ENCODE measurements at regions not wholly inside any gene's neighbourhood (a gene's known extent, or its start where the extent isn't known, plus 50 kb on each side); places are given as distances from the start of the nearest gene placed in this dataset.
"Not testable (repeated sequence)": the region's sequence is repeated elsewhere in the genome, so short reads cannot be mapped to it uniquely, and the experiment has no call there.

GRCh38 chrX:7514871-7515599 lies 327.9 kb upstream of the VCX start:
- no peak for DNase-seq

- no peak for DNase-seq
Observed at GRCh38 chrX:7512845-7513244, 330.1 kb upstream of the VCX start.

GRCh38 chrX:7503251-7503650 lies 339.7 kb upstream of the VCX start:
- no peak for DNase-seq

GRCh38 chrX:7500386-7500785 lies 342.6 kb upstream of the VCX start:
- no peak for DNase-seq

- DNase-seq, result no peak
Observed at GRCh38 chrX:7486505-7486904, 338.6 kb upstream of the PUDP start.

- no peak for DNase-seq
Observed at GRCh38 chrX:7485061-7485460, 337.1 kb upstream of the PUDP start.

GRCh38 chrX:7480721-7481120 lies 332.8 kb upstream of the PUDP start:
- DNase-seq, result no peak

GRCh38 chrX:7462110-7462509 lies 314.2 kb upstream of the PUDP start:
- no peak for DNase-seq

- DNase-seq, result not testable (repeated sequence)
Observed at GRCh38 chrX:7461051-7461450, 313.1 kb upstream of the PUDP start.

GRCh38 chrX:7447801-7448499 lies 300.0 kb upstream of the PUDP start:
- no peak for DNase-seq

GRCh38 chrX:7446815-7447214 lies 298.9 kb upstream of the PUDP start:
- DNase-seq, result no peak

GRCh38 chrX:7444967-7445366 lies 297.0 kb upstream of the PUDP start:
- DNase-seq, result no peak

- DNase-seq, result no peak
Observed at GRCh38 chrX:7441586-7441985, 293.6 kb upstream of the PUDP start.

- no peak for DNase-seq
Observed at GRCh38 chrX:7435822-7436221, 287.9 kb upstream of the PUDP start.

GRCh38 chrX:7432901-7433300 lies 284.9 kb upstream of the PUDP start:
- DNase-seq, result no peak

GRCh38 chrX:7420717-7421116 lies 272.8 kb upstream of the PUDP start:
- no peak for DNase-seq

- DNase-seq, result no peak
Observed at GRCh38 chrX:7414753-7415152, 266.8 kb upstream of the PUDP start.

- no peak for DNase-seq
Observed at GRCh38 chrX:7412840-7413239, 264.9 kb upstream of the PUDP start.

- DNase-seq, result no peak
Observed at GRCh38 chrX:7409866-7410265, 261.9 kb upstream of the PUDP start.

GRCh38 chrX:7399373-7399772 lies 251.4 kb upstream of the PUDP start:
- no peak for DNase-seq

- DNase-seq, result no peak
Observed at GRCh38 chrX:7390441-7390840, 242.5 kb upstream of the PUDP start.

- DNase-seq, result no peak
Observed at GRCh38 chrX:7389576-7389975, 241.6 kb upstream of the PUDP start.

GRCh38 chrX:7385131-7385530 lies 237.2 kb upstream of the PUDP start:
- no peak for DNase-seq

- DNase-seq, result no peak
Observed at GRCh38 chrX:7378406-7378805, 230.5 kb upstream of the PUDP start.
